Thyroid gland (tissue), 4 donors: ENCODE measurements at regions not wholly inside any gene's neighbourhood (a gene's known extent, or its start where the extent isn't known, plus 50 kb on each side); places are given as distances from the start of the nearest gene placed in this dataset.
"Not testable (repeated sequence)": the region's sequence is repeated elsewhere in the genome, so short reads cannot be mapped to it uniquely, and the experiment has no call there.

Source experiments
- POLR2A ChIP-seq, 2 donors: fragments of 450-650 bp; IDR thresholded peaks; one replicate each; pipeline ENCODE4 v1.6.1; 2017; ENCODE audit warnings: antibody characterized with exemption in 2 of 2, mild to moderate bottlenecking in 2 of 2, moderate library complexity in 1 of 2
- TF ChIP-seq, protein P1 (sequence below), 6 experiments: fragments of 200-600 bp in 3 of 6; fragments of 450-650 bp in 3 of 6; sonication (generic) in 3 of 6; IDR thresholded peaks; one replicate each; pipeline ENCODE4 v1.5.1; 2016 to 2019; ENCODE audit warnings: antibody characterized with exemption in 6 of 6, mild to moderate bottlenecking in 2 of 6, inconsistent platforms in 1 of 6, moderate library complexity in 1 of 6

DNA sequence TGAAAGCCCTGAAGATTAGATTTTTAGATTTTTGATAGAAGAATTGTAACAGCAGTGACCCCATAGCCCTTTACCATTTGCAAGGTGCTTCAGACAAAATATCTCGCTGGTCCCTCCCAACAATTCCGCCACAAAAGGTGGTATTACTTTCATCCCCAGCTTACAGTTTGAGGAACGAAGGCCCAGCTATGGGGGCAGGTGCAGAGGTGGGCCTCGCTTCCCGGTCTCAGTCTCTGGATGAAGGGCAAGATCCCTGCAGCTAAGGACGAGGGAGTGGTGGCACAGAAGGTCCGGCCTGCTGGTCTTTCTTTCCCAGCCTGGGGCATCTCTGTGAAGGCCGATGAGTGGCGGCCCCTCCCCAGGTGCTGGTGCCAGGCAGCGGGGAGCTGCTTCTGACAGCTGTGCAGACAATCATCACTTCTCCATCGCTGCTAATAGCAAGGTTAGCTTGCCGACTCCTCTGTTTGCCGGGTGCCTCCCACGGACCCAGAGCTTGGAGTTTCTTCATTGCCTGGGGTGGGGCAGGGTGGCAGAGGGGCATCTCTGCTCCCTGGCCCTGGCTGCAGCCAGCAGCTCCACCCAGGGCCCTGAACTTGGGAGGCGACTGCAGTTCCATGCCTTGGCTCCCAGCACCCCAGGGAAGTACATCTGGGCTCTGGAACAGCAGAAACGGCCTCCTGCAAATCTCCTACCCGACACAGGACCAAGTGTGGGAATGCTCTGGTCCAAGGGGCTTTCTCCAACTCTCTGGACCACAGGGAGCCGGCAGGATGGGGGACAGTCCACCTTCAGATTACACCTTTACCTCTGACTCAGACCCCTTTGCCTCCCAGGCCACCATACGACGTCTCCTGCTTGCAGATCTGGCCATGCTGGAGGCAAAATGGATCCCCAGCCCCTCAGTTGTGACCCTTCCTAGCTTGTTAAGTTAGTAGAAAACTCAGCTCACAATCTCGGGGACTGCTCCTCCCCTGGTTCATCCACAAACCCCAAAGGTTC lies 170.5 kb downstream of the TRIM43 start:
- TF ChIP-seq, protein P1, sequence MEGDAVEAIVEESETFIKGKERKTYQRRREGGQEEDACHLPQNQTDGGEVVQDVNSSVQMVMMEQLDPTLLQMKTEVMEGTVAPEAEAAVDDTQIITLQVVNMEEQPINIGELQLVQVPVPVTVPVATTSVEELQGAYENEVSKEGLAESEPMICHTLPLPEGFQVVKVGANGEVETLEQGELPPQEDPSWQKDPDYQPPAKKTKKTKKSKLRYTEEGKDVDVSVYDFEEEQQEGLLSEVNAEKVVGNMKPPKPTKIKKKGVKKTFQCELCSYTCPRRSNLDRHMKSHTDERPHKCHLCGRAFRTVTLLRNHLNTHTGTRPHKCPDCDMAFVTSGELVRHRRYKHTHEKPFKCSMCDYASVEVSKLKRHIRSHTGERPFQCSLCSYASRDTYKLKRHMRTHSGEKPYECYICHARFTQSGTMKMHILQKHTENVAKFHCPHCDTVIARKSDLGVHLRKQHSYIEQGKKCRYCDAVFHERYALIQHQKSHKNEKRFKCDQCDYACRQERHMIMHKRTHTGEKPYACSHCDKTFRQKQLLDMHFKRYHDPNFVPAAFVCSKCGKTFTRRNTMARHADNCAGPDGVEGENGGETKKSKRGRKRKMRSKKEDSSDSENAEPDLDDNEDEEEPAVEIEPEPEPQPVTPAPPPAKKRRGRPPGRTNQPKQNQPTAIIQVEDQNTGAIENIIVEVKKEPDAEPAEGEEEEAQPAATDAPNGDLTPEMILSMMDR (IDR thresholded peaks at IDR 0.05): not testable (repeated sequence)
- not testable (repeated sequence) for TF ChIP-seq POLR2A (IDR thresholded peaks at IDR 0.05)
